ENCODE measurements at regions not wholly inside any gene's neighbourhood (a gene's known extent, or its start where the extent isn't known, plus 50 kb on each side); places are given as distances from the start of the nearest gene placed in this dataset.

DNA sequence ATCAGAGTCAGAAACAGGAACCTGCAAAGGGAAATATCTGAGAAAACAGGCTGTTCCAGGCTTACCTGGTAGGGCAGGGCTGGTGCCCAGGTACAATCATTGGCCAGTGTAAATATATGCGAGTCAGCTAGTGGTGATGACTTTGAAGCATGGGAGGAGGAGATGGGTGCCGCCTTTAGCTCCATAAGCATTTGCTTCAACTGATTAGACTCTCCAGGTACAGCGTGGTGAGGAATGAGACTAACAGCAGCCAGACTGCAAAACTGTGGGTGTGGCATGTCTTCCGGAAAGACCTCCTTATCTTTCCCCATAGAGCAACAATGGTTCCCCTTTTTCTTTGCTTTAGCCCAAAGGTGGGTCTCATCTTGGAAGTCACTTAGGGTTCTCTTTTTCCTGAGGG, 137.2 kb downstream of the LRIG2 start (continued):
- TF ChIP-seq ZNF274 (CRISPR knock-in tag; IDR thresholded peaks at IDR 0.05) (no peak), TBX3 (IDR thresholded peaks at IDR 0.05; ENCODE audit: borderline replicate concordance) (no peak), KLF9 (CRISPR knock-in tag; IDR thresholded peaks at IDR 0.05; ENCODE audit: low read depth) (no peak)
- TF ChIP-seq, protein P1, sequence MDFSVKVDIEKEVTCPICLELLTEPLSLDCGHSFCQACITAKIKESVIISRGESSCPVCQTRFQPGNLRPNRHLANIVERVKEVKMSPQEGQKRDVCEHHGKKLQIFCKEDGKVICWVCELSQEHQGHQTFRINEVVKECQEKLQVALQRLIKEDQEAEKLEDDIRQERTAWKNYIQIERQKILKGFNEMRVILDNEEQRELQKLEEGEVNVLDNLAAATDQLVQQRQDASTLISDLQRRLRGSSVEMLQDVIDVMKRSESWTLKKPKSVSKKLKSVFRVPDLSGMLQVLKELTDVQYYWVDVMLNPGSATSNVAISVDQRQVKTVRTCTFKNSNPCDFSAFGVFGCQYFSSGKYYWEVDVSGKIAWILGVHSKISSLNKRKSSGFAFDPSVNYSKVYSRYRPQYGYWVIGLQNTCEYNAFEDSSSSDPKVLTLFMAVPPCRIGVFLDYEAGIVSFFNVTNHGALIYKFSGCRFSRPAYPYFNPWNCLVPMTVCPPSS (IDR thresholded peaks at IDR 0.05): no peak
- TF ChIP-seq, protein P2, sequence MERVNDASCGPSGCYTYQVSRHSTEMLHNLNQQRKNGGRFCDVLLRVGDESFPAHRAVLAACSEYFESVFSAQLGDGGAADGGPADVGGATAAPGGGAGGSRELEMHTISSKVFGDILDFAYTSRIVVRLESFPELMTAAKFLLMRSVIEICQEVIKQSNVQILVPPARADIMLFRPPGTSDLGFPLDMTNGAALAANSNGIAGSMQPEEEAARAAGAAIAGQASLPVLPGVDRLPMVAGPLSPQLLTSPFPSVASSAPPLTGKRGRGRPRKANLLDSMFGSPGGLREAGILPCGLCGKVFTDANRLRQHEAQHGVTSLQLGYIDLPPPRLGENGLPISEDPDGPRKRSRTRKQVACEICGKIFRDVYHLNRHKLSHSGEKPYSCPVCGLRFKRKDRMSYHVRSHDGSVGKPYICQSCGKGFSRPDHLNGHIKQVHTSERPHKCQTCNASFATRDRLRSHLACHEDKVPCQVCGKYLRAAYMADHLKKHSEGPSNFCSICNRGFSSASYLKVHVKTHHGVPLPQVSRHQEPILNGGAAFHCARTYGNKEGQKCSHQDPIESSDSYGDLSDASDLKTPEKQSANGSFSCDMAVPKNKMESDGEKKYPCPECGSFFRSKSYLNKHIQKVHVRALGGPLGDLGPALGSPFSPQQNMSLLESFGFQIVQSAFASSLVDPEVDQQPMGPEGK (CRISPR knock-in tag; IDR thresholded peaks at IDR 0.05): no peak

DNA sequence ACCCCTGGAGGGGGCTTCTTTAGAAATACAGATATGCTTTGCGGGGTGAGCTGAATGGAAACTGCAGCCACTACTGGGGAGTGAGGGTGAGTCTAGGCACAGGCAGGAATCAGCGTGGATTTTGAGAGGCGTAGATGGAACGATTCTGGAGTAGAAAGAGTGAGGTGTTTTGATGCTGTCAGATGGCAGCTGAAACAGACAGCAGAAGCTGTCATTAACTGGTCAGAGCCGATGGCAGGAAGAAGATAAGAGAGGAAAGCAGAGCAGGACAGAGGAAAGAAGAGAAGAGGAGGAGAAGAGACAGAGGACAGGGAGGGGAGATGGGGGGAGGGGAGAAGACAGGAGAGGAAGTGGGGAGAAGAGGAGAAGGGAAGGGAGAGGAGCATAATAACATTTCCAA, 138.5 kb downstream of the LRIG2 start:
- H3K9me3 ChIP-seq (ENCODE audit: low read length): no peaks in the 10 kb centered on the region
- H3K4me3 ChIP-seq (replicated peaks in 1 of 3; ENCODE audit: insufficient read depth in 1 of 3, low read depth in 2 of 3, low read length in 3 of 3): no peak overlapping the region
- ChIA-PET POLR2A (no interaction called here), CTCF (ENCODE audit: low intra/inter-chr PET ratio, low total read pairs) (no interaction called here)
- no peak overlapping the region for H3K4me2 ChIP-seq (ENCODE audit: low read depth, low read length)
- no peaks in the 10 kb centered on the region for H3K36me3 ChIP-seq (replicated peaks in 1 of 2; ENCODE audit: control insufficient read depth in 1 of 2, insufficient read depth in 2 of 2, low read length in 2 of 2)
- BruUV-seq (replicated peaks): no TSS peak
- 36% methylated on average over 5 of the region's 5 CpGs for WGBS (ENCODE audit: low lambda C conversion rate)
- H3K9ac ChIP-seq (ENCODE audit: insufficient read depth, low read depth, low read length): no peak overlapping the region
- H3K27me3 ChIP-seq (ENCODE audit: control insufficient read depth in 1 of 2, insufficient read depth in 2 of 2, low read length in 2 of 2): peaks cover 0 to 4% of the 10 kb centered on the region in 2 experiments; a peak in 2 of 5 replicates
- intact Hi-C loops (cut with micrococcal nuclease; ENCODE audit: unreplicated experiment) (loop anchor here (10.0 kb wide), 1 partner anchor 243 kb away; no protein-coding TSS in a partner anchor), in situ Hi-C loops (cut with HindIII; ENCODE audit: extremely low pct_ligation_motif_present, low pct_unique_long_range_greater_than_20kb) (no loop called here)
- H3K27ac ChIP-seq (ENCODE audit: extremely low read length, insufficient read depth, low read length): no peak overlapping the region
- DNase-seq (ENCODE audit: low spot score) (no peak), ATAC-seq (no peak), FAIRE-seq (no peak)
- H3K79me2 ChIP-seq (ENCODE audit: insufficient read depth, low read length): no peaks in the 10 kb centered on the region
- peaks cover 20% of the 10 kb centered on the region for H3K4me1 ChIP-seq (ENCODE audit: insufficient read depth, low read length)
- H4K20me1 ChIP-seq (ENCODE audit: insufficient read depth, low read length): no peaks in the 10 kb centered on the region
- H2AFZ ChIP-seq (ENCODE audit: low read length): no peak overlapping the region
- TF ChIP-seq ZNF713 (CRISPR knock-in tag; IDR thresholded peaks at IDR 0.05) (no peak), ZNF570 (CRISPR knock-in tag; IDR thresholded peaks at IDR 0.05; ENCODE audit: borderline replicate concordance) (no peak), ZEB1 (IDR thresholded peaks at IDR 0.05; ENCODE audit: insufficient replicate concordance, low read depth) (no peak), DR1 (CRISPR knock-in tag; IDR thresholded peaks at IDR 0.05) (no peak), JDP2 (CRISPR knock-in tag; IDR thresholded peaks at IDR 0.05; ENCODE audit: borderline replicate concordance) (no peak), NFATC3 (CRISPR knock-in tag; IDR thresholded peaks at IDR 0.05) (no peak), ATRX (CRISPR knock-in tag; IDR thresholded peaks at IDR 0.05; ENCODE audit: borderline replicate concordance) (no peak), JUN (CRISPR knock-in tag; IDR thresholded peaks at IDR 0.05) (no peak), NFKBIZ (CRISPR knock-in tag; IDR thresholded peaks at IDR 0.05) (no peak)
- TF ChIP-seq, protein P3, sequence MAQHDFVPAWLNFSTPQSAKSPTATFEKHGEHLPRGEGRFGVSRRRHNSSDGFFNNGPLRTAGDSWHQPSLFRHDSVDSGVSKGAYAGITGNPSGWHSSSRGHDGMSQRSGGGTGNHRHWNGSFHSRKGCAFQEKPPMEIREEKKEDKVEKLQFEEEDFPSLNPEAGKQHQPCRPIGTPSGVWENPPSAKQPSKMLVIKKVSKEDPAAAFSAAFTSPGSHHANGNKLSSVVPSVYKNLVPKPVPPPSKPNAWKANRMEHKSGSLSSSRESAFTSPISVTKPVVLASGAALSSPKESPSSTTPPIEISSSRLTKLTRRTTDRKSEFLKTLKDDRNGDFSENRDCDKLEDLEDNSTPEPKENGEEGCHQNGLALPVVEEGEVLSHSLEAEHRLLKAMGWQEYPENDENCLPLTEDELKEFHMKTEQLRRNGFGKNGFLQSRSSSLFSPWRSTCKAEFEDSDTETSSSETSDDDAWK (CRISPR knock-in tag; IDR thresholded peaks at IDR 0.05): no peak
- TF ChIP-seq, protein P4, sequence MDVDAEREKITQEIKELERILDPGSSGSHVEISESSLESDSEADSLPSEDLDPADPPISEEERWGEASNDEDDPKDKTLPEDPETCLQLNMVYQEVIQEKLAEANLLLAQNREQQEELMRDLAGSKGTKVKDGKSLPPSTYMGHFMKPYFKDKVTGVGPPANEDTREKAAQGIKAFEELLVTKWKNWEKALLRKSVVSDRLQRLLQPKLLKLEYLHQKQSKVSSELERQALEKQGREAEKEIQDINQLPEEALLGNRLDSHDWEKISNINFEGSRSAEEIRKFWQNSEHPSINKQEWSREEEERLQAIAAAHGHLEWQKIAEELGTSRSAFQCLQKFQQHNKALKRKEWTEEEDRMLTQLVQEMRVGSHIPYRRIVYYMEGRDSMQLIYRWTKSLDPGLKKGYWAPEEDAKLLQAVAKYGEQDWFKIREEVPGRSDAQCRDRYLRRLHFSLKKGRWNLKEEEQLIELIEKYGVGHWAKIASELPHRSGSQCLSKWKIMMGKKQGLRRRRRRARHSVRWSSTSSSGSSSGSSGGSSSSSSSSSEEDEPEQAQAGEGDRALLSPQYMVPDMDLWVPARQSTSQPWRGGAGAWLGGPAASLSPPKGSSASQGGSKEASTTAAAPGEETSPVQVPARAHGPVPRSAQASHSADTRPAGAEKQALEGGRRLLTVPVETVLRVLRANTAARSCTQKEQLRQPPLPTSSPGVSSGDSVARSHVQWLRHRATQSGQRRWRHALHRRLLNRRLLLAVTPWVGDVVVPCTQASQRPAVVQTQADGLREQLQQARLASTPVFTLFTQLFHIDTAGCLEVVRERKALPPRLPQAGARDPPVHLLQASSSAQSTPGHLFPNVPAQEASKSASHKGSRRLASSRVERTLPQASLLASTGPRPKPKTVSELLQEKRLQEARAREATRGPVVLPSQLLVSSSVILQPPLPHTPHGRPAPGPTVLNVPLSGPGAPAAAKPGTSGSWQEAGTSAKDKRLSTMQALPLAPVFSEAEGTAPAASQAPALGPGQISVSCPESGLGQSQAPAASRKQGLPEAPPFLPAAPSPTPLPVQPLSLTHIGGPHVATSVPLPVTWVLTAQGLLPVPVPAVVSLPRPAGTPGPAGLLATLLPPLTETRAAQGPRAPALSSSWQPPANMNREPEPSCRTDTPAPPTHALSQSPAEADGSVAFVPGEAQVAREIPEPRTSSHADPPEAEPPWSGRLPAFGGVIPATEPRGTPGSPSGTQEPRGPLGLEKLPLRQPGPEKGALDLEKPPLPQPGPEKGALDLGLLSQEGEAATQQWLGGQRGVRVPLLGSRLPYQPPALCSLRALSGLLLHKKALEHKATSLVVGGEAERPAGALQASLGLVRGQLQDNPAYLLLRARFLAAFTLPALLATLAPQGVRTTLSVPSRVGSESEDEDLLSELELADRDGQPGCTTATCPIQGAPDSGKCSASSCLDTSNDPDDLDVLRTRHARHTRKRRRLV (CRISPR knock-in tag; IDR thresholded peaks at IDR 0.05): no peak
